ENCODE measurements at regions not wholly inside any gene's neighbourhood (a gene's known extent, or its start where the extent isn't known, plus 50 kb on each side); places are given as distances from the start of the nearest gene placed in this dataset.

- Histone ChIP-seq H3K4ac (ENCODE audit: low read depth, low read length) (no peak overlapping the region), H3K23ac (ENCODE audit: insufficient read length, low read depth, low read length) (no peak overlapping the region), H4K8ac (replicated peaks; ENCODE audit: insufficient read length, low read depth, low read length) (no peak overlapping the region), H2BK20ac (ENCODE audit: low read depth, low read length, poor library complexity, severe bottlenecking) (no peak overlapping the region), H3K14ac (ENCODE audit: insufficient read depth, low read length) (no peak overlapping the region), H2BK15ac (ENCODE audit: low read depth, low read length) (no peak overlapping the region), H3K27ac (ENCODE audit: insufficient read length, low read depth, low read length) (no peak overlapping the region), H3K4me2 (ENCODE audit: insufficient read depth, insufficient read length, low read length) (no peak overlapping the region), H3K79me1 (ENCODE audit: insufficient read depth, low read depth, low read length, poor library complexity, severe bottlenecking) (no peaks in the 10 kb centered on the region), H3K9me3 (ENCODE audit: control insufficient read depth, low read depth, low read length) (no peaks in the 10 kb centered on the region), H4K20me1 (ENCODE audit: control insufficient read depth, insufficient read depth, insufficient read length) (no peaks in the 10 kb centered on the region), H3K79me2 (ENCODE audit: insufficient read depth, low read length) (no peaks in the 10 kb centered on the region), H2BK12ac (ENCODE audit: insufficient read length, low read depth, low read length) (no peak overlapping the region), H2AFZ (ENCODE audit: low read length) (no peak overlapping the region), H3K18ac (ENCODE audit: insufficient read length, low read depth, low read length) (no peak overlapping the region), H2AK5ac (ENCODE audit: insufficient read length, low read length) (no peak overlapping the region), H2BK120ac (ENCODE audit: low read depth, low read length, poor library complexity, severe bottlenecking) (no peak overlapping the region), H3K27me3 (ENCODE audit: insufficient read depth, low read length) (no peaks in the 10 kb centered on the region), H4K5ac (ENCODE audit: insufficient read length, low read depth, low read length) (no peak overlapping the region), H3K23me2 (ENCODE audit: insufficient read length, low read depth, low read length, poor library complexity, severe bottlenecking) (no peaks in the 10 kb centered on the region), H3T11ph (ENCODE audit: low read length) (no peak overlapping the region), H2BK5ac (ENCODE audit: insufficient read length, low read length) (no peak overlapping the region), H3K4me1 (ENCODE audit: insufficient read depth, low read length) (no peaks in the 10 kb centered on the region), H4K91ac (ENCODE audit: insufficient read length, low read depth, low read length) (no peak overlapping the region), H3K56ac (ENCODE audit: insufficient read length, low read depth, low read length) (no peak overlapping the region), H3K9ac (ENCODE audit: extremely low read depth, insufficient read length, low read length) (no peak overlapping the region)
- Mint-ChIP-seq H3K4me1 (peaks cover 13 to 16% of the 10 kb centered on the region in 2 experiments), H3K36me3 (ENCODE audit: insufficient read depth in 1 of 3, low read depth in 3 of 3) (no peaks in the 10 kb centered on the region), H3K9me3 (no peaks in the 10 kb centered on the region; a peak in 1 of 5 replicates), H3K4me3 (no peak overlapping the region), H3K27me3 (ENCODE audit: low read depth) (peaks cover 2% of the 10 kb centered on the region; the same call in 1 of the 2 replicates), H3K27ac (peak overlapping the region in 1 of 3 experiments; percentile 21; a peak in 1 of 7 replicates)
- WGBS (ENCODE audit: extremely low coverage, insufficient read length, low lambda C conversion rate): no CpG with 5 or more reads among the region's 7 CpGs
- no peak for DNase-seq
- no peak for TF ChIP-seq CTCF (conservative IDR thresholded peaks at IDR 0.05)
Measured at GRCh38 chr3:72345237-72345878, 502.9 kb downstream of the SHQ1 start.

All from H9 (cell line).